Calu3 (cell line): ENCODE measurements at regions not wholly inside any gene's neighbourhood (a gene's known extent, or its start where the extent isn't known, plus 50 kb on each side); places are given as distances from the start of the nearest gene placed in this dataset.

Source experiments
- BruUV-seq: library from RNA; stranded (reverse); fragments of 400-500 nt; replicated peaks from 2 replicates; lab custom pipeline; 2021; lab: Mats Ljungman, UMichigan
- CTCF ChIA-PET: fragments of 300-600 bp; sonication (Branson Sonifier 250); formaldehyde crosslinking; loops from one replicate; lab custom pipeline; 2022; ENCODE audit warnings: antibody characterized with exemption; lab: Charles Lee
- DNase-seq: peaks from one replicate; pipeline ENCODE4 v3.0.0; 2022
- H3K27ac Mint-ChIP-seq: one replicate; pipeline ENCODE4 v1.8.0; 2022; ENCODE audit warnings: mixed read lengths; ENCODE audit not compliant: unreplicated experiment
- H3K27me3 Mint-ChIP-seq: one replicate; pipeline ENCODE4 v1.8.0; 2022; ENCODE audit warnings: mixed read lengths; ENCODE audit not compliant: unreplicated experiment
- H3K36me3 Mint-ChIP-seq: one replicate; pipeline ENCODE4 v1.8.0; 2022; ENCODE audit warnings: mild to moderate bottlenecking, moderate library complexity, mixed read lengths; ENCODE audit not compliant: insufficient read depth, unreplicated experiment
- H3K4me1 Mint-ChIP-seq: one replicate; pipeline ENCODE4 v1.8.0; 2022; ENCODE audit warnings: mild to moderate bottlenecking, low read depth, mixed read lengths; ENCODE audit not compliant: unreplicated experiment
- H3K4me3 Mint-ChIP-seq: one replicate; pipeline ENCODE4 v1.8.0; 2022; ENCODE audit warnings: mild to moderate bottlenecking, low read depth, moderate library complexity, mixed read lengths; ENCODE audit not compliant: unreplicated experiment
- H3K9me3 Mint-ChIP-seq: one replicate; pipeline ENCODE4 v1.8.0; 2022; ENCODE audit warnings: low read depth, mixed read lengths; ENCODE audit not compliant: unreplicated experiment
- intact Hi-C: fragments of 100-400 bp; cut with micrococcal nuclease; formaldehyde crosslinking; loops from one replicate; pipeline ENCODE4 v1.10.0; 2022; ENCODE audit not compliant: unreplicated experiment
- TF ChIP-seq, protein P1 (sequence below): fragments of 200-600 bp; IDR thresholded peaks from one replicate; pipeline ENCODE4 v1.8.0; 2022; ENCODE audit warnings: antibody characterized with exemption; ENCODE audit not compliant: unreplicated experiment

DNA sequence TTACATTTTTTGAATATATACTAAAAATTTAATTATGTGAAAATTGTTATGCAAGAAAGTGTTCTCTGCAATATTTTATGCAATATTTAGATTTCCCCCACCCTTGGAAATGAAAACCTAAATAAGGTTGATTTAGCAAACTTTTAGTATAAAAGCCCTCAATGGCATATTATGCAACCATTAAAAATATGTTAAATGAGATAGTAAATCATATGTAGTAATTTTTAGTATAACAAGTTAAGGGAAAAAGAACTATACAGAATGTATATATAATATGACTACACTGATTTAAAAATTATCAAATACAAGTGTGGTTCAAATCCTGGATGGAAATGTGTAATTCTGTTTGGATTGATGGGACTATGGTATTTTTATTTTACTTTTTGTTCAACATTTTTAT, 116.9 kb upstream of the MEF2C start:
- DNase-seq = no peak
- TF ChIP-seq, protein P1, sequence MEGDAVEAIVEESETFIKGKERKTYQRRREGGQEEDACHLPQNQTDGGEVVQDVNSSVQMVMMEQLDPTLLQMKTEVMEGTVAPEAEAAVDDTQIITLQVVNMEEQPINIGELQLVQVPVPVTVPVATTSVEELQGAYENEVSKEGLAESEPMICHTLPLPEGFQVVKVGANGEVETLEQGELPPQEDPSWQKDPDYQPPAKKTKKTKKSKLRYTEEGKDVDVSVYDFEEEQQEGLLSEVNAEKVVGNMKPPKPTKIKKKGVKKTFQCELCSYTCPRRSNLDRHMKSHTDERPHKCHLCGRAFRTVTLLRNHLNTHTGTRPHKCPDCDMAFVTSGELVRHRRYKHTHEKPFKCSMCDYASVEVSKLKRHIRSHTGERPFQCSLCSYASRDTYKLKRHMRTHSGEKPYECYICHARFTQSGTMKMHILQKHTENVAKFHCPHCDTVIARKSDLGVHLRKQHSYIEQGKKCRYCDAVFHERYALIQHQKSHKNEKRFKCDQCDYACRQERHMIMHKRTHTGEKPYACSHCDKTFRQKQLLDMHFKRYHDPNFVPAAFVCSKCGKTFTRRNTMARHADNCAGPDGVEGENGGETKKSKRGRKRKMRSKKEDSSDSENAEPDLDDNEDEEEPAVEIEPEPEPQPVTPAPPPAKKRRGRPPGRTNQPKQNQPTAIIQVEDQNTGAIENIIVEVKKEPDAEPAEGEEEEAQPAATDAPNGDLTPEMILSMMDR = no peak
- Mint-ChIP-seq H3K36me3 (no peaks in the 10 kb centered on the region), H3K27me3 (no peaks in the 10 kb centered on the region), H3K4me3 (no peak overlapping the region), H3K27ac (no peak overlapping the region), H3K4me1 (no peaks in the 10 kb centered on the region), H3K9me3 (no peaks in the 10 kb centered on the region)
- intact Hi-C loops = no loop called here
- no TSS peak for BruUV-seq
- CTCF ChIA-PET = no interaction called here

DNA sequence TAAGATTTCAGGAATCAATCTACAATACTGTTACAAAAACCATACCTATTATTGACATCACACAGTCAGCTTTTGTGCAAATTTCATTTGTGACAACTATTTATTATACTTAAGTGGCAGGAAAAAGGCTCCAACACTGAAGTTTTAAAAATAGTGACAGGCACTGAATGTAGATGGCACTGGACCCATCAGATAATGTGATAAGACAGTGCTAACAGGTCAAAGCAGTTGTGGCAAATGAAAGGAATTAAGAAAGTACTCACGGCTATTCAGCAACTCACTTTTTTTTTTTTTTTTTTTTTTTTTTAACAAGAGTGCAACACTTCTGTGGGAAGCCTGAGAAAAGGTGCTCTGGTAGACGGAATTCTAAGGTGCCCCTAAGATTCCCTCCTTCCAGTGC, 115.0 kb upstream of the MEF2C start:
- CTCF ChIA-PET = interaction anchor here (0.7 kb wide), 1 partner anchor 1185 kb away, joined by 9 read pairs; no protein-coding TSS in a partner anchor
- intact Hi-C loops = no loop called here
- Mint-ChIP-seq H3K27me3 (no peaks in the 10 kb centered on the region), H3K4me3 (no peak overlapping the region), H3K27ac (no peak overlapping the region), H3K9me3 (no peaks in the 10 kb centered on the region), H3K36me3 (no peaks in the 10 kb centered on the region), H3K4me1 (no peaks in the 10 kb centered on the region)
- no peak for DNase-seq
- BruUV-seq = no TSS peak
- TF ChIP-seq, protein P1 = no peak

DNA sequence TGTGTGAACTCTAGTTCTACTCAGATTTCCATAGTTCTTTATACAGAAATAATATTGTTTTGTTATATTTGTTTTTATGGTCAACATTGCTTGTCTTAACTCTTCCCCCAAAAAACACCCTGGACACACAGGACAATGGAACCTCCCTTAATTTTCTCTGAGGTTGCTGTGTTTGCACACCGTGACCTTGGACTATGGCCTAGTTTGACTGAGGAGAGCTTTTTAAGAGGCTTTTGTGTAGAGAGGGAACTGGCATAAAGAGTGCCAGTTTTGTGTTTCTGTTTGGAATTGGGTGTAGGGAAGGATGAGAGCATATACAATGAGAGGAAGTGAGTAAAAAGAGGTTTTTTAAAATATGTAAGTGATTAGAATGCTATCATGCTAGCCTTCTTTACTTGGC, 101.1 kb upstream of the MEF2C start:
- TF ChIP-seq, protein P1 = no peak
- CTCF ChIA-PET = no interaction called here
- intact Hi-C loops = no loop called here
- no TSS peak for BruUV-seq
- Mint-ChIP-seq H3K27me3 (no peaks in the 10 kb centered on the region), H3K9me3 (peaks cover 2% of the 10 kb centered on the region), H3K36me3 (no peaks in the 10 kb centered on the region), H3K4me3 (no peak overlapping the region), H3K4me1 (no peaks in the 10 kb centered on the region), H3K27ac (no peak overlapping the region)
- no peak for DNase-seq

DNA sequence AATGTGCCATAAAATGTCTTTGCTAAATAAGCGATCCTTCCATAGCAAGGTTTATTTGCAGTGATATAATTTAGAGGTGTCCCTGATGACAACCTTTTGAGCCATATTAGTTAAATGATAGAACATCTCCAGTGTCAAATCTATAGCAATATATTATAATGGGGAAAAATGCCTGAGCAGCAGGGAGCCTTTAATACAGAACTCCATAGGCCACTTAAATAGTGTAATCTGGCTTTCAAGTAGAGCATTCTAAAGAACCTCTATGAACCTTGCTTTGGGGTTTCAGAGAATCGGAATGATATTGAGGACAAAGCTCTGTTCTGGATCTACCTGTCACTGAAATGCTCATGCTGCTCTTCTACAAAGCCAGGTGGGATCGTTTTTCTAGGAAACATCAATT, 96.7 kb upstream of the MEF2C start:
- Mint-ChIP-seq H3K4me1 (no peaks in the 10 kb centered on the region), H3K27me3 (no peaks in the 10 kb centered on the region), H3K27ac (no peak overlapping the region), H3K36me3 (no peaks in the 10 kb centered on the region), H3K9me3 (no peaks in the 10 kb centered on the region), H3K4me3 (no peak overlapping the region)
- no TSS peak for BruUV-seq
- TF ChIP-seq, protein P1 = no peak
- CTCF ChIA-PET = no interaction called here
- intact Hi-C loops = no loop called here
- no peak for DNase-seq
